ENCODE measurements at regions not wholly inside any gene's neighbourhood (a gene's known extent, or its start where the extent isn't known, plus 50 kb on each side); places are given as distances from the start of the nearest gene placed in this dataset.

- DNase-seq (ENCODE audit: low read depth, low spot score), result no peak
These were observed 87.7 kb upstream of the NR2F2 start for GRCh38 chr15:96242761-96243160.

- no peak for DNase-seq (ENCODE audit: low read depth, low spot score)
These were observed 86.8 kb upstream of the NR2F2 start for GRCh38 chr15:96243701-96244100.

- no peak for DNase-seq (ENCODE audit: low read depth, low spot score)
These were observed 85.2 kb upstream of the NR2F2 start for GRCh38 chr15:96245252-96245651.

GRCh38 chr15:96246057-96246456 lies 84.4 kb upstream of the NR2F2 start:
- no peak for DNase-seq (ENCODE audit: low read depth, low spot score)

GRCh38 chr15:96247621-96248305 lies 82.7 kb upstream of the NR2F2 start:
- no peak for DNase-seq (ENCODE audit: low read depth, low spot score)

GRCh38 chr15:96252148-96252547 lies 78.4 kb upstream of the NR2F2 start:
- no peak for DNase-seq (ENCODE audit: low read depth, low spot score)

GRCh38 chr15:96253006-96253747 lies 77.3 kb upstream of the NR2F2 start:
- no peak for DNase-seq (ENCODE audit: low read depth, low spot score)

GRCh38 chr15:96254173-96254572 lies 76.3 kb upstream of the NR2F2 start:
- DNase-seq (ENCODE audit: low read depth, low spot score), result no peak

- no peak for DNase-seq (ENCODE audit: low read depth, low spot score)
These were observed 74.9 kb upstream of the NR2F2 start for GRCh38 chr15:96255599-96255998.

GRCh38 chr15:96261575-96262034 lies 68.9 kb upstream of the NR2F2 start:
- DNase-seq (ENCODE audit: low read depth, low spot score), result no peak

GRCh38 chr15:96262097-96262496 lies 68.4 kb upstream of the NR2F2 start:
- DNase-seq (ENCODE audit: low read depth, low spot score), result no peak

- DNase-seq (ENCODE audit: low read depth, low spot score), result no peak
These were observed 67.7 kb upstream of the NR2F2 start for GRCh38 chr15:96262549-96263489.

GRCh38 chr15:96264351-96264798 lies 66.1 kb upstream of the NR2F2 start:
- no peak for DNase-seq (ENCODE audit: low read depth, low spot score)

GRCh38 chr15:96264801-96265515 lies 65.5 kb upstream of the NR2F2 start:
- no peak for DNase-seq (ENCODE audit: low read depth, low spot score)

- no peak for DNase-seq (ENCODE audit: low read depth, low spot score)
These were observed 64.0 kb upstream of the NR2F2 start for GRCh38 chr15:96266456-96266855.

- DNase-seq (ENCODE audit: low read depth, low spot score), result no peak
These were observed 63.0 kb upstream of the NR2F2 start for GRCh38 chr15:96267463-96267862.

GRCh38 chr15:96268442-96269204 lies 61.9 kb upstream of the NR2F2 start:
- no peak for DNase-seq (ENCODE audit: low read depth, low spot score)

- DNase-seq (ENCODE audit: low read depth, low spot score), result no peak
These were observed 59.8 kb upstream of the NR2F2 start for GRCh38 chr15:96270581-96271172.

- no peak for DNase-seq (ENCODE audit: low read depth, low spot score)
These were observed 58.1 kb upstream of the NR2F2 start for GRCh38 chr15:96272427-96272826.

All from smooth muscle cell of the brain vasculature (primary cell).